Fibroblast of villous mesenchyme (primary cell): ENCODE measurements at regions not wholly inside any gene's neighbourhood (a gene's known extent, or its start where the extent isn't known, plus 50 kb on each side); places are given as distances from the start of the nearest gene placed in this dataset.

Experiments used
- DNase-seq: peaks from one replicate; pipeline ENCODE4 v3.0.0-alpha.2; 2010; ENCODE audit warnings: low read depth
- H3K4me3 ChIP-seq: 2 replicates; pipeline ENCODE4 v1.5.1; 2011; ENCODE audit warnings: low read depth, mild to moderate bottlenecking, low read length
- CTCF ChIP-seq: IDR thresholded peaks from 2 replicates; pipeline ENCODE4 v1.5.1; 2012; ENCODE audit warnings: low read depth, mild to moderate bottlenecking, low read length; ENCODE audit not compliant: insufficient read depth

- no peak overlapping the region for H3K4me3 ChIP-seq
- no peak for TF ChIP-seq CTCF
- DNase-seq, result no peak
These were observed 328.8 kb downstream of the ARPP21 start for GRCh38 chr3:35968043-35968622.

- no peak overlapping the region for H3K4me3 ChIP-seq
- DNase-seq, result no peak
- TF ChIP-seq CTCF, result no peak
These were observed 330.1 kb downstream of the ARPP21 start for GRCh38 chr3:35969406-35969805.

GRCh38 chr3:35970793-35971192, 331.5 kb downstream of the ARPP21 start:
- no peak for TF ChIP-seq CTCF
- no peak for DNase-seq
- H3K4me3 ChIP-seq, result no peak overlapping the region

GRCh38 chr3:35971686-35972085, 332.4 kb downstream of the ARPP21 start:
- DNase-seq, result no peak

GRCh38 chr3:35974872-35975271, 335.5 kb downstream of the ARPP21 start:
- no peak for TF ChIP-seq CTCF
- DNase-seq, result no peak
- no peak overlapping the region for H3K4me3 ChIP-seq

More at GRCh38 chr3:35971686-35972085, 332.4 kb downstream of the ARPP21 start:
- TF ChIP-seq CTCF, result no peak
- H3K4me3 ChIP-seq, result no peak overlapping the region

- TF ChIP-seq CTCF, result no peak
These were observed 346.8 kb downstream of the ARPP21 start for GRCh38 chr3:35986161-35986560.

GRCh38 chr3:35987386-35987785, 348.1 kb downstream of the ARPP21 start:
- no peak overlapping the region for H3K4me3 ChIP-seq
- no peak for TF ChIP-seq CTCF
- DNase-seq, result no peak

More at GRCh38 chr3:35986161-35986560, 346.8 kb downstream of the ARPP21 start:
- no peak for DNase-seq
- no peak overlapping the region for H3K4me3 ChIP-seq
